HG03558 (cell line): ENCODE measurements at regions not wholly inside any gene's neighbourhood (a gene's known extent, or its start where the extent isn't known, plus 50 kb on each side); places are given as distances from the start of the nearest gene placed in this dataset.
"Not testable (repeated sequence)": the region's sequence is repeated elsewhere in the genome, so short reads cannot be mapped to it uniquely, and the experiment has no call there.

ENCODE experiments used
- ATAC-seq: cut with Tn5 transposase; IDR thresholded peaks from one replicate; pipeline ENCODE4 v1.9.1; 2021; ENCODE audit warnings: moderate number of reproducible peaks; ENCODE audit not compliant: unreplicated experiment; ENCODE audit errors: extremely low read depth

DNA sequence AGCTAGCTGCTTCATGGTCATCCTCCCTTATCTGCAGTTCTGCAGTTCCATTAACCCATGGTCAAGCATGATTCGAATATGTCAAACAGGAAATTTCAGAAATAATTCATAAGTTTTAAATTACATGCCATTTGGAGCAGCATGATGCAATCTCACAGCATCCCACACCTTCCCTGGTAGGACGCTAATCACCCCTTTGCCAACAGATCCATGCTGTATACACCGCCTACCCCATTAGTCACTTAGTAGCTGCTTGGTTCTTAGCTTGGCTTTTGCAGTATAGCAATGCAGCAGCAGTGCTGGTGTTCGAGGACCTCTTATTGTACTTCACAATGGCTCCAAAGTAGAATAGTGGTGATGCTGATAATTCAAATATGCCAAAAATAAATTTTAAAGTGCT is 739.7 kb upstream of the CDH9 start:
- ATAC-seq = no peak

GRCh38 chr5:27773636-27774035 is 735.2 kb upstream of the CDH9 start:
- no peak for ATAC-seq

- no peak for ATAC-seq
These were observed 734.8 kb upstream of the CDH9 start for GRCh38 chr5:27773166-27773565.

- no peak for ATAC-seq
These were observed 731.5 kb upstream of the CDH9 start for GRCh38 chr5:27769748-27770402.

- no peak for ATAC-seq
These were observed 710.5 kb upstream of the CDH9 start for GRCh38 chr5:27748847-27749246.

DNA sequence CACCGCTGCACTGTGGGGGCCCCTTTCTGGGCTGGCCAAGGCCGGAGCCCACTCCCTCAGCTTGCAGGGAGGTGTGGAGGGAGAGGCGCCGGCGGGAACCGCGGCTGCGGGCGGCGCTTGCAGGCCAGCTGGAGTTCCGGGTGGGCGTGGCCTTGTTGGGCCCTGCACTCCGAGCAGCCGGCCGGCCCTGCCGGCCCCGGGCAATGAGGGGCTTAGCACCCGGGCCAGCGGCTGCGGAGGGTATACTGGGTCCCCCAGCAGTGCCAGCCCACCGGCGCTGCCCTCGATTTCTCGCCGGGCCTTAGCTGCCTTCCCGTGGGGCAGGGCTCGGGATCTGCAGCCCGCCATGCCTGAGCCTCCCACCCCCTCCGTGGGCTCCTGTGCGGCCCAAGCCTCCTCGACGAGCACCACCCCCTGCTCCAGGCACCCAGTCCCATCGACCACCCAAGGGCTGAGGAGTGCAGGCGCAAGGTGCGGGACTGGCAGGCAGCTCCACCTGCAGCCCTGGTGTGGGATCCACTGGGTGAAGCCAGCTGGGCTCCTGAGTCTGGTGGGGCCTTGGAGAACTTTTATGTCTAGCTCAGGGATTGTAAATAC is 705.1 kb upstream of the CDH9 start:
- ATAC-seq = not testable (repeated sequence)

GRCh38 chr5:27742805-27743204 is 704.4 kb upstream of the CDH9 start:
- ATAC-seq = no peak

DNA sequence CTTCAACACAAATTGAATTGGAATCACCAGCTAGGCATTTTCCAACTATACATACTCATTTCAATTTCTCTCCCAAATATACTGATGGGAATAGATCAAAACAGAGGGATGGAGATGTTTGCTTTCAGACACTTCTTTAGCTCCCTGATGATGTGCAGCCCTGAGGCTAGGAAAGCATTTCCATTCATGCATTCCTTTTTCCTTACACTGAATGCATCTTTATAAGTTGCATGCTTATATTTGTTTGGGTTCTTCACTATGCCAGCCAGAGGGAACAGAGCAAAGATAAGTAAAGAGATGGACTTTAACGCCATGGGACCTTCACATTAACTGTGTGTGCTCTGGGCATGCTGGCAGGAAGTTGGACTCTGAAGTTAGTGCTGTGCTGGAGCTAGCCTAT is 696.5 kb upstream of the CDH9 start:
- ATAC-seq = no peak

GRCh38 chr5:27733237-27733636 is 694.9 kb upstream of the CDH9 start:
- no peak for ATAC-seq

- ATAC-seq = no peak
These were observed 688.9 kb upstream of the CDH9 start for GRCh38 chr5:27727254-27727653.

DNA sequence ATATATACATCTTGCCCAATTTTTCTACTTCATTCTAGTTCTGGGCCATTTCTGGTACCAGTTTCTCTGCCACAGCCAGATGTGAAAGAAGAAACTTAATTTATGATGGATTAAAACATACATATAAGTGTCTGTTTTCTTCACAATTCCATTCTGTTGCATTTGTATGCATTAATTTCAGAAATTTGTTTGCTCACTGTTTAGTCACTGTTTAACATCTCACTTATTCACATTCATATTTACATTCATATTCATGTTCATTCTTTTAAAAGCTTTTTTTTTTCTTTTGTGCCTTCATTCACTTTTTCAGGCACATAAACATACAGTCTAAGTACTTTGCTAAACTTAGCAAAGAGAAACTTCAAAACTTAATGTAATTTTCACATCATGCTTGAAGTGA is 684.0 kb upstream of the CDH9 start:
- ATAC-seq = no peak

- no peak for ATAC-seq
These were observed 670.1 kb upstream of the CDH9 start for GRCh38 chr5:27708534-27708933.

DNA sequence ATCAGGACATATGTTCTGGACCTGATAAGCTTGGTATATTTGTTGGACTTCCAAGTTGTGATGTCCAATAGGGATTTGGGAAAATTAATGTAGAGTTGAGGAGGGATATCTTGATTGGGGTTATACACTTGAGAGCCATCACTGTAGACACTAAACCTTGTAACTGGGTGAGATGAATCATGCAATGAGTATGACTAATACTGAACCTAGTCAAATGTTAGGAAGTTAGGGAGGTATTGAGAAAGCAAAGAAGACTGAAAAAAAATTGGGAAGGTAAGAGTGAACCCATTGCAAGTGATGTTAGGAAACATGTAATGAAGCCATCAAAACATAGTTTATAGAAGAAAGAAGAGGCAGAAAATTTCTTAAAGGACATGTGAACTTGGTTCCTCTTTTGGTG is 668.4 kb upstream of the CDH9 start:
- no peak for ATAC-seq

DNA sequence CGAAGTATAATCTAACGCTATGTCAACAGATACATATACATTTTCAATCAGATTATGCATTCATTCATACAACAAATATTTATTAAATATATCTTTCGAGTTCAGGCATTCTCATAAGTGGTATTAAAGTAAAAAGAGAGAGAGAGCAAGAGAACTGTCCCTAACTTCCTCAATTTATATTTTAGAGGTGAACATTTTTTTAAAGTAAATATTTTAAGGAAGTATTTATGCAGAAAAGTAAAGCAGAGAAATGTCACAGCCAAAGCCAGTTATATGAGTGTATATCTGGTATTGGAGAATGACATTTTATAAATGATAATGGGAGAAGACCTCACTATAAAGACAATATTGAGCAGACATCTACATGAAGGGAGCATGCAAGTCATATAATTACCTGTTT is 667.3 kb upstream of the CDH9 start:
- ATAC-seq = no peak

GRCh38 chr5:27701931-27702903 is 663.8 kb upstream of the CDH9 start:
- no peak for ATAC-seq

DNA sequence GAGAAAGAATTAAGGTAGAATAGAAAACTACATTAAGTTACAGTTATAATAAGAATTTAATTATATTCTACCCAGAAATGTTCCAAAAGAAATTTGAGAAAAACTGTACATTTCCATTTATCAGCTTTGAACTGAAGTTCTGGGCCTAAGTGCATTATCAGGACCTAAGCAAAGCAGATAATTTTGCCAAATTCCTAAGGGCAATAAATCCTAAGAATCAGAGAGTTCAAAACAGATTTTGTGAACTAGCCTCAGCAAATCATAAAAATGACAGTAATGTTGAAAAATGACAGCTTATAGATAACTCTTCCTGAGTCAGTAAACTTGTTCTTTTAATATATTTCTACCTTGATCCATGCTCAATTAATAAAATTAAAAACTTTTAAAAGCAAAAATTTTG is 662.1 kb upstream of the CDH9 start:
- ATAC-seq = no peak

- ATAC-seq = no peak
These were observed 644.2 kb upstream of the CDH9 start for GRCh38 chr5:27682600-27682999.

DNA sequence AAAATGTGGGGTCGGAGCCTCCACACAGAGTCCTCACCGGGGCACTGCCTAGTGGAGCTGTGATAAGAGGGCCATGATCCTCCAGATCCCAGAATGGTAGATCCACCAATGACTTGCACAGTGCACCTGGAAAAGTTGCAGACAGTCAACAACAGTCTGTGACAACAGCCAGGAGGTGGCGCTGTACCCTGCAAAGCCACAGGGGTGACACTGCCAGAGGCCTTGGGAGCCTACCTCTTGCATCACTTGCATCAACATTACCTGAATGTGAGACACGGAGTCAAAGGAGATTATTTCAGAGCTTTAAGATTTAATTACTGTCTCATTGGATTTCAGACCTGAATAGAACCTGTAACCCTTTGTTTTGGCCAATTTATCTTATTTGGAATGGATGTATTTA is 614.1 kb upstream of the CDH9 start:
- ATAC-seq = no peak

- no peak for ATAC-seq
These were observed 600.7 kb upstream of the CDH9 start for GRCh38 chr5:27639005-27639612.

GRCh38 chr5:27619982-27620381 is 581.6 kb upstream of the CDH9 start:
- no peak for ATAC-seq

DNA sequence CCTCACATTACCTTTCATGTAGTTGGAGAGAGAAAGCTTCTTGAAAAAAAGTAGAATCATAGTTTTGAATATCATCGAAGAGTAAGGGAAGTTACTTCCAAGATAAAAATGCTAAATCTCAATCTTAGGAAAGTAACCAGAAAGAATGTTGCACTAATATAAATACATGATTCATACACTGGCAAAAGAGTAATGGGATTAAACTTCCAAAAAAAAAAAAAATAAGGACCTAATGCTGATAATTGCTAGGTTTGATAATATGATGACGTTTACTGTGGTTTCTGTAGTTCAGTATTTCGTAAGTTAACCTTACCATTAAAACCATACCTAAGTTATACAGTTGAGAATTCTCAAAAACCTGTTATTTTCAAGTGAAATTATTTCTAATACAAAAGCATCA is 573.8 kb upstream of the CDH9 start:
- no peak for ATAC-seq
